Tibial nerve (tissue), 3 donors: ENCODE measurements at regions not wholly inside any gene's neighbourhood (a gene's known extent, or its start where the extent isn't known, plus 50 kb on each side); places are given as distances from the start of the nearest gene placed in this dataset.
A peak's percentile ranks its signal among the peaks of the same experiment; 100 is the strongest.

Experiments used
- CTCF ChIP-seq, 5 experiments: fragments of 200-600 bp in 3 of 5; fragments of 450-650 bp in 2 of 5; sonication (generic) in 3 of 5; IDR thresholded peaks; one replicate each; pipeline ENCODE4 v1.5.1; 2016 to 2019; ENCODE audit warnings: antibody characterized with exemption in 5 of 5, mild to moderate bottlenecking in 3 of 5, moderate library complexity in 2 of 5
- POLR2A ChIP-seq, 2 donors: fragments of 450-650 bp; IDR thresholded peaks; one replicate each; pipeline ENCODE4 v1.6.1; 2017; ENCODE audit warnings: antibody characterized with exemption in 2 of 2, mild to moderate bottlenecking in 2 of 2, moderate library complexity in 2 of 2

- TF ChIP-seq POLR2A (IDR thresholded peaks at IDR 0.05) (no peak), CTCF (IDR thresholded peaks at IDR 0.05) (peak; percentile 53 to 75 (median 59))
These were observed 62.2 kb upstream of the PMAIP1 start for GRCh38 chr18:59837586-59837985.
